Caco-2 (cell line): ENCODE measurements at regions not wholly inside any gene's neighbourhood (a gene's known extent, or its start where the extent isn't known, plus 50 kb on each side); places are given as distances from the start of the nearest gene placed in this dataset.

Experiments
- BruUV-seq: library from RNA; stranded (reverse); fragments of 400-500 nt; replicated peaks from 2 replicates; lab custom pipeline; 2021; lab: Mats Ljungman, UMichigan
- CTCF ChIA-PET: fragments of 300-600 bp; sonication (Branson Sonifier 250); formaldehyde crosslinking; loops from one replicate; lab custom pipeline; 2022; ENCODE audit warnings: antibody characterized with exemption; lab: Charles Lee
- POLR2A ChIA-PET: fragments of 300-600 bp; sonication (Branson Sonifier 250); formaldehyde crosslinking; loops from one replicate; lab custom pipeline; 2022; ENCODE audit warnings: antibody characterized with exemption; lab: Charles Lee
- DNase-seq, 2 experiments: peaks; one replicate each; pipeline versions ENCODE4 v3.0.0 to v3.0.0-alpha.2; 2020 to 2022
- H3K27me3 ChIP-seq: replicated peaks from 2 replicates; pipeline ENCODE4 v1.6.0; 2011; ENCODE audit warnings: low read length; ENCODE audit not compliant: control insufficient read depth, insufficient read depth
- H3K36me3 ChIP-seq: 2 replicates; pipeline ENCODE4 v1.5.1; 2011; ENCODE audit warnings: low read length; ENCODE audit not compliant: control insufficient read depth, insufficient read depth
- H3K4me1 ChIP-seq: fragments of 250-450 bp; sonication (Bioruptor Pico); 2 replicates; pipeline ENCODE4 v1.5.1; 2020; ENCODE audit warnings: mild to moderate bottlenecking
- H3K4me3 ChIP-seq: 2 replicates; pipeline ENCODE4 v1.5.1; 2011; ENCODE audit warnings: low read depth, mild to moderate bottlenecking, control low read depth, low read length
- H3K9me3 ChIP-seq: fragments of 250-450 bp; sonication (Bioruptor Pico); 2 replicates; pipeline ENCODE4 v1.5.1; 2020; ENCODE audit warnings: mild to moderate bottlenecking, moderate library complexity
- H3K27ac Mint-ChIP-seq: one replicate; pipeline ENCODE4 v1.8.0; 2022; ENCODE audit warnings: mixed read lengths; ENCODE audit not compliant: unreplicated experiment
- H3K27me3 Mint-ChIP-seq: one replicate; pipeline ENCODE4 v1.8.0; 2022; ENCODE audit warnings: mixed read lengths; ENCODE audit not compliant: insufficient read depth, unreplicated experiment
- H3K36me3 Mint-ChIP-seq: one replicate; pipeline ENCODE4 v1.8.0; 2022; ENCODE audit warnings: mild to moderate bottlenecking, mixed read lengths; ENCODE audit not compliant: insufficient read depth, unreplicated experiment
- H3K4me1 Mint-ChIP-seq: one replicate; pipeline ENCODE4 v1.8.0; 2022; ENCODE audit warnings: low read depth, mixed read lengths; ENCODE audit not compliant: unreplicated experiment
- H3K4me3 Mint-ChIP-seq: one replicate; pipeline ENCODE4 v1.8.0; 2022; ENCODE audit warnings: mild to moderate bottlenecking, moderate library complexity, mixed read lengths; ENCODE audit not compliant: unreplicated experiment
- H3K9me3 Mint-ChIP-seq: one replicate; pipeline ENCODE4 v1.8.0; 2022; ENCODE audit warnings: mixed read lengths; ENCODE audit not compliant: unreplicated experiment
- intact Hi-C: fragments of 100-400 bp; cut with micrococcal nuclease; formaldehyde crosslinking; loops from one replicate; pipeline ENCODE4 v1.10.0; 2022; ENCODE audit not compliant: unreplicated experiment
- TF ChIP-seq, protein P1 (sequence below), 2 experiments: fragments of 200-600 bp in 1 of 2; IDR thresholded peaks; 1 replicate in 1 of 2; 2 replicates in 1 of 2; pipeline versions ENCODE4 v1.5.1 to v1.8.0; 2011 to 2022; ENCODE audit warnings: antibody characterized with exemption in 1 of 2, control low read depth in 1 of 2, inconsistent platforms in 1 of 2, low read depth in 1 of 2, low read length in 1 of 2, mild to moderate bottlenecking in 1 of 2, moderate library complexity in 1 of 2; ENCODE audit not compliant: insufficient read depth in 1 of 2, severe bottlenecking in 1 of 2, unreplicated experiment in 1 of 2

DNA sequence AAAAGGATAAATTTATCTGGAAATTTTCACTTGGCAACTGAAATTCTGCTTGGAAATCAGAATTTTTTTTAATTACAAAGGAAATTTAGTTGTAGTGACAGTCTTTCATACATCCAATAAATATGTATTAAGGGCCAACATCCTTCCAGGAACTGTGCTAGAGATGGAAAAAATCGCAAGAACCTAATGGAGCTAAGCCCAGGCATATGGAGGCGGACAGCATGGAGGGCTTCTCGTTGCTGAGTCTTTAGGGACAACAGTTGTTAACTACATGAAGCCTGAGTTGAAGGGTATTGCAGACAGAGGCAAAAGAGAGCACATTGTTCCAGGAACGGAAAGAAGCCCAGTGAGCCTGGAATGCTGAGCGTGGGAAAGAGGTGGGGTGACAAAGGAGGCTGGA is 208.9 kb downstream of the IBTK start:
- TF ChIP-seq, protein P1, sequence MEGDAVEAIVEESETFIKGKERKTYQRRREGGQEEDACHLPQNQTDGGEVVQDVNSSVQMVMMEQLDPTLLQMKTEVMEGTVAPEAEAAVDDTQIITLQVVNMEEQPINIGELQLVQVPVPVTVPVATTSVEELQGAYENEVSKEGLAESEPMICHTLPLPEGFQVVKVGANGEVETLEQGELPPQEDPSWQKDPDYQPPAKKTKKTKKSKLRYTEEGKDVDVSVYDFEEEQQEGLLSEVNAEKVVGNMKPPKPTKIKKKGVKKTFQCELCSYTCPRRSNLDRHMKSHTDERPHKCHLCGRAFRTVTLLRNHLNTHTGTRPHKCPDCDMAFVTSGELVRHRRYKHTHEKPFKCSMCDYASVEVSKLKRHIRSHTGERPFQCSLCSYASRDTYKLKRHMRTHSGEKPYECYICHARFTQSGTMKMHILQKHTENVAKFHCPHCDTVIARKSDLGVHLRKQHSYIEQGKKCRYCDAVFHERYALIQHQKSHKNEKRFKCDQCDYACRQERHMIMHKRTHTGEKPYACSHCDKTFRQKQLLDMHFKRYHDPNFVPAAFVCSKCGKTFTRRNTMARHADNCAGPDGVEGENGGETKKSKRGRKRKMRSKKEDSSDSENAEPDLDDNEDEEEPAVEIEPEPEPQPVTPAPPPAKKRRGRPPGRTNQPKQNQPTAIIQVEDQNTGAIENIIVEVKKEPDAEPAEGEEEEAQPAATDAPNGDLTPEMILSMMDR (IDR thresholded peaks at IDR 0.05; ENCODE audit: insufficient read depth in 1 of 2, low read depth in 1 of 2, low read length in 1 of 2, severe bottlenecking in 1 of 2, unreplicated experiment in 1 of 2) = no peak
- Histone ChIP-seq H3K4me1 (peaks cover 4% of the 10 kb centered on the region; the same call in 1 of the 2 replicates), H3K4me3 (no peak overlapping the region), H3K36me3 (no peaks in the 10 kb centered on the region), H3K9me3 (no peaks in the 10 kb centered on the region), H3K27me3 (no peaks in the 10 kb centered on the region)
- CTCF ChIA-PET = no interaction called here
- DNase-seq = no peak
- Mint-ChIP-seq H3K36me3 (no peaks in the 10 kb centered on the region), H3K27me3 (no peaks in the 10 kb centered on the region), H3K4me1 (no peaks in the 10 kb centered on the region), H3K4me3 (no peak overlapping the region), H3K9me3 (no peaks in the 10 kb centered on the region), H3K27ac (no peak overlapping the region)
- no TSS peak for BruUV-seq
- POLR2A ChIA-PET = no interaction called here
- intact Hi-C loops = no loop called here

DNA sequence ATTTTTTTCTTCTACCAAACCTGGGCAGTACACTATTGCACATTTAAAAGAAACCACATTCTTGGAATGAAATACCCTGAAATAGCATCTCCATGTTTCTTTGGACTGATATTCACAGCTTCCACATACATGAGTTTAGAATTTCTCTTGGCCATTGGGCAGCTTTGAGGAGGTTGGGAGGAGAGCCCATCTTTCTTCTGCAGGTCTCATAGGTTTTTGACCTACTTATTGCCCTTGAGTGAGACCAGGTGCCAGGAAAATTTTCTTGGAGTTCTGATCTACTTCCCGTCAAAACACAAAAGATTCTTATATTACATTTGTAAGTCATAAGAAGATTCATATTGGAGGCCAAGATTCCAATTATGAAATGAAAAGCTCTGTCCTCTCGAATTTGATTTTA is 212.0 kb downstream of the IBTK start:
- TF ChIP-seq, protein P1 (IDR thresholded peaks at IDR 0.05; ENCODE audit: insufficient read depth in 1 of 2, low read depth in 1 of 2, low read length in 1 of 2, severe bottlenecking in 1 of 2, unreplicated experiment in 1 of 2) = no peak

DNA sequence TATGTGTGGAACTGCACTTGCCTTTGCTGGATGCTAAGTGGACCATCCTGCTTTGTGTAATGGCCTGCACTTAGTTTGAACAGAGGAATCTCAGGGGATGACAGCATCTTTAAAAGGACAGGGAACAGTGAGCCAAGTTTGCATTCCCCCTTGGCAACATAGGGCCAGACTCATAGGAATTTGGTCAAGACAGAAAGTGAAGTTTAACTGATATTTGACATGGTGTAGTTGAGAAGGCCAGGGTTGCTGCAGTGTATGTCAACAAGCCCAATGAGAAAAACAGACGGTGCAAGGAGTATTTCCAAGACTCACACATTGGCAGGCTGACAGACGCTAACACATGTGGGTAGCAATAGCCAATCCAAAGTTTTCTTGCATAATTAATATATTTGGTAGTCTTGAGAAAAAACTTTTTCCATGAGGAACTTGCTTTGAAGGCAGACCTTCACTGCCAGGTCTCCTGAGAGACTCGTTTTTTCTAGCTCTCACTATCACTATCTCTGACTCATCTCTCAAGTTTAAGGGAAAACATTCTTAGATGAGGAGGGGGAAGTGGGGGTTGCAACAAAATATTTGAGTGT is 213.8 kb downstream of the IBTK start:
- Mint-ChIP-seq H3K27me3 (no peaks in the 10 kb centered on the region), H3K27ac (no peak overlapping the region), H3K36me3 (no peaks in the 10 kb centered on the region), H3K4me1 (no peaks in the 10 kb centered on the region), H3K9me3 (no peaks in the 10 kb centered on the region), H3K4me3 (no peak overlapping the region)
- Histone ChIP-seq H3K27me3 (no peaks in the 10 kb centered on the region), H3K36me3 (no peaks in the 10 kb centered on the region), H3K9me3 (no peaks in the 10 kb centered on the region), H3K4me3 (no peak overlapping the region), H3K4me1 (no peaks in the 10 kb centered on the region)
- BruUV-seq = no TSS peak
- ChIA-PET POLR2A (no interaction called here), CTCF (no interaction called here)
- TF ChIP-seq, protein P1 (IDR thresholded peaks at IDR 0.05; ENCODE audit: insufficient read depth in 1 of 2, low read depth in 1 of 2, low read length in 1 of 2, severe bottlenecking in 1 of 2, unreplicated experiment in 1 of 2) = no peak
- DNase-seq = no peak
- intact Hi-C loops = no loop called here

More for the DNA sequence above, 212.0 kb downstream of the IBTK start:
- no peaks in the 10 kb centered on the region for H3K27me3 ChIP-seq
- CTCF ChIA-PET = no interaction called here
- H3K27ac Mint-ChIP-seq = no peak overlapping the region
- intact Hi-C loops = no loop called here
- H3K36me3 ChIP-seq = no peaks in the 10 kb centered on the region
- H3K4me1 ChIP-seq = no peaks in the 10 kb centered on the region
- no peaks in the 10 kb centered on the region for H3K4me1 Mint-ChIP-seq
- H3K36me3 Mint-ChIP-seq = no peaks in the 10 kb centered on the region
- no TSS peak for BruUV-seq
- H3K4me3 Mint-ChIP-seq = no peak overlapping the region
- DNase-seq = no peak
- H3K9me3 Mint-ChIP-seq = no peaks in the 10 kb centered on the region
- no peaks in the 10 kb centered on the region for H3K27me3 Mint-ChIP-seq
- POLR2A ChIA-PET = no interaction called here
- H3K9me3 ChIP-seq = no peaks in the 10 kb centered on the region
- no peak overlapping the region for H3K4me3 ChIP-seq
